ENCODE measurements at regions not wholly inside any gene's neighbourhood (a gene's known extent, or its start where the extent isn't known, plus 50 kb on each side); places are given as distances from the start of the nearest gene placed in this dataset.
A peak's percentile ranks its signal among the peaks of the same experiment; 100 is the strongest.

DNA sequence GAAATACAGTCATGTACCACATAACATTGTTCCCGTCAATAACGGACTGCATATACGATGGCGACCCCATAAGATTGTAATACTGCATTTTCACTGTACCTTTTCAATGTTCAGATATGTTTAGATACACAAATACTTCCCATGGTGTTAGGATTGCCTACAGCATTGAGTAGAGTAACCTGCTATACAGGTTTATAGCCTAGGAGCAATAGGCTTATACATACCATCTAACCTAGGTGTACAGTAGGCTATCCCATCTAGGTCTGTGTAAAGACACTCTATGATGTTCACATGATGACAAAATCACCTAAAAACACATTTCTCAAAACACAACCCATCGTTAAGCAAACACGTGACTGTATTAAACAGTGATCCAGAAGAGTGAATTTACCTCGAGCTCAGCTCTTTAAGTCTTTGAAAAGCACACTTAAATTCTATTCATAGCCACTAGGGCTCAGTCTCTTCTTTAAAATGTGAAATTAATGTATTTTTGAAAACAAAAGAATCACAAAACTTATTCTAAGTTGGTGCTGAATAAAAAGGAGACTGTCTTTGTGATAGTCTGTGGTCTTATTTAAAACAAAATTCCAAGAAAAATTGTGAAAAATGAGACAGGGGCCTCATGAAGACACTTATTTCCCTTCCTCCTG lies 239.1 kb upstream of the ARID2 start:
- no peak for TF ChIP-seq GATA3 (IDR thresholded peaks at IDR 0.05; ENCODE audit: low read depth, low read length)
- no peak for TF ChIP-seq GATA2 (IDR thresholded peaks at IDR 0.05; ENCODE audit: low read depth, low read length)

DNA sequence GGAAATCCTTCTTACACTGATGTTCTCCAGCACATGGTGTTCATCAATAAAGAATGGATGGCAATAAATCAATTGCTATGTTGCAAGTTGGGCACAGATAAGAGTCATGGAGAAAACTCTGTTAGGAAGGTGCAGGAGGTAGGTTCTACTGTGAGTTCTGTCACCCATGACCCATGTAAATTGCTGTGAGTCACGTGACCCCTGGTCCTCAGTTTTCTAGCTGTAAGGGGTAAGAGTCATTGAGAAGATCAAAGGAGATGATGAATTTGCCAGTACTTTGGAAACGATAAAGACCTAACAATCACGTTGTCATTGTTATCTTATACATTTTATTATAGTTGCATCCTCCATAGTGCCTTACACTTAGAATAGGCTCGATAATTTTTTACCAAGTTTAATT lies 235.2 kb upstream of the ARID2 start:
- TF ChIP-seq GATA2 (IDR thresholded peaks at IDR 0.05; ENCODE audit: low read depth, low read length) = no peak
- no peak for TF ChIP-seq GATA3 (IDR thresholded peaks at IDR 0.05; ENCODE audit: low read depth, low read length)

DNA sequence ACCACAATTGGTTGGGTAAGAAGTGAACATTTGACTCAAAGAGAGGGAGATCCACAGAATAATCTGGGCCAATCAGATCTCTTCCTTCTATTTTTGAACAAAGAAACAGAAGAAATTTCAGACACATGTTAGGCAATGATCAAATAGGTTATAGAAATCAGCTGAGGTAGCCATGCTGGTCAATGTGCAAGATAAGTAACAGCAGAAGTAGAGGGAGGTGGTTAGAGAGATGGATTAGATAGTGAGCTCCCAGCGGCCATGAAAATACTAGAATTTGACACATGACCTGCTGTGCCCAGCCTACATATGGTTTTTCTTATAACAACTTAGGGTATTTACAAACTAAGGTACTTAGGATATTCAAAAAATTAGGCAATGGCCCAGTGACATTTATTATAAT lies 230.9 kb upstream of the ARID2 start:
- TF ChIP-seq GATA3 (IDR thresholded peaks at IDR 0.05; ENCODE audit: low read depth, low read length) = no peak
- no peak for TF ChIP-seq GATA2 (IDR thresholded peaks at IDR 0.05; ENCODE audit: low read depth, low read length)

DNA sequence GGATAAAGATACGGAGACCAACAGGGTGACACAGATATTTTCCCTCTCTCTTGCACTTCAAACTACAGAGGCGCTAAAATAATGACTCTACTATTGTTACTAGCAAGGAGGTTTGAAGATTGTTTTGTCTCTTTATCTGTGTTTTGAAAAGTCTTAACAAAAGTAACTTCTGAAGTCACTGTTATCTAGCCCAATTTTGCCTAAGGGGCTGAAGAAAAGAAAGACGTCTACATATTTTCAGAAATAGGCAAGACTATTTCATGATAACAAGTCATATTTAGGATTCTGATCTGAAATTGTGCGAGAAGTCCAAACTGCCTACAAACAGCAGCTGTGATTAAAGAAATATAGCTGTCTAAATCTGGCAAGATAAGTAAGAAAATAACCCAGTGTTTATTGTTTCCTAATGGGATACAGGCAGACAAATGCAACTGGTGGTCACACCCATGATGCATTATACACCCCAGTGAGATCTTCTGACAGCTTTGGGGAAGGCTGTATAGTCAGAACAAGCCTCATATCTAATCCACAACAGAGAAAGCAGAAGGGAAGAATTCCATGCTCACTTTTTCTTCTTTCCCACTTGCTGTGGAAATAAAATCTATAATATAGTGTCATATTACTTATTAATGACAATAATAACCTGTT lies 226.9 kb upstream of the ARID2 start:
- no peak for TF ChIP-seq GATA2 (IDR thresholded peaks at IDR 0.05; ENCODE audit: low read depth, low read length)

DNA sequence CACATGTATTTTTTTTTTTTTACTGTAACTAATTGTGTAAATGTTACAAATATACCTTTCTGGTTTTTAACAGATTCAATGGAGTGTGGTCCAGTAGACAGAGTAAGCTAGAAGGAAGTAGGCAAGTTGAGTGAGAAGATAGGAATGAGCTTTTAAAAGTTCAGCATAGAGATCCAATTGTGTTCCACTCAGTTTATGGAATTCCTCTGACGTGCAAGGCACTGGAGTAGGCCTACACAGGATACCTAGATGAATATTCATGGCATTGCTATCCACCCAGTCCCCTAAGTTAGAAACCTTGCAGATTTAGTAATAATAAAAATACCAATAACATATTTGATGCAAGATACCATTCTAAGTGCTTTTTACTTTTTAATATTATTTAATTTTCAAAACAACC lies 225.6 kb upstream of the ARID2 start:
- no peak for TF ChIP-seq GATA2 (IDR thresholded peaks at IDR 0.05; ENCODE audit: low read depth, low read length)
- no peak for TF ChIP-seq GATA3 (IDR thresholded peaks at IDR 0.05; ENCODE audit: low read depth, low read length)

DNA sequence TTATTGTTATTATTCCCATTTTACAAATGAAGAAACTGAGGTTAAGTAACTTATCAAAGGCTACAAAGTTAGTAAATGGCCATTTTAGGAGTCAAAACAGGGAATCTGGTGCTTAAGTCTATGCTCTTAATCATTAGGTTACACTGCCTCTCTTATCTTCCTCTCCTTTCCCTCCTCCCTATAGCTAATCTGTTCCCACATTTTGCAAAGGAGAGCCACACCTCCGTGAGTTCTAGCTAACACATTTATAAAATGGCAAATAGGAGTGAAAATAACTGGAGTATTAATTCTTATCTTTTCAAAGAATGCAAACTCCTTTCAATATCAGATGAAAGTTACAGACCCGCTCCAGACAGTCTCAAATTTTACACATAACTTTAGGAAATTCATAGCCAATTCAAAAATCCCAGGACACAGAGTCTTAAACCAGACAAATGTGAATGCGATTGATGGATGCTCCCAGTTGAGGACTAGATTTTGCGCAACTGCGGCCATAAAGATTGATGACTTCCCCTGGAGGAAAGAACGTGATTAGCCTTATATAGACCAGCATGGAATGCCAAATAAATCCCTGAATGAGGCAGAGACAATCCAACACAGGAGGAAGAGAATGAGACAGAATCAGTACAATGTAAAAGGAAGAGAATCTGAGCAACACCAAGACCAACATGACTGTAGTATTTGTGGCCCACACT lies 225.0 kb upstream of the ARID2 start:
- TF ChIP-seq GATA3 (IDR thresholded peaks at IDR 0.05; ENCODE audit: low read depth, low read length) (no peak), GATA2 (IDR thresholded peaks at IDR 0.05; ENCODE audit: low read depth, low read length) (no peak)

DNA sequence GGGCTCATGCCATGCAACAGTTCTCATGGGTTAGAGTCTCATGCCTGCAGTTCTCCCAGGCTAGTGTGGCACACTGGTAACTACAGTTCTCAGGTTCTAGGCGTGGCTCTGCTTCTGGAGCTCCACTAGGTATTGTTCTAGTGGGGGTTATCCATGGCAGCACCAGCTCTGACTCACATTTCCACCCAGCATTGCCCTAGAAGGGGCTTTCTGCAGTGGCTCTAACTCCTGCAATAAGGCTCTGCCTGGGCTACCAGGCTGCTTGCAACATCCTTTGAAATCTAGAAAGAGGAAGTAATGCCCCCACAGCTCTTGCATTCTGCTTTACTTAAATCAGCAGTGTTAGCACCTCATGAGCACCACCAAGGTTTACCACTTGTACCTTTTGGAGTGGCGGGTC lies 220.3 kb upstream of the ARID2 start:
- TF ChIP-seq GATA3 (IDR thresholded peaks at IDR 0.05; ENCODE audit: low read depth, low read length) (no peak), GATA2 (IDR thresholded peaks at IDR 0.05; ENCODE audit: low read depth, low read length) (no peak)

DNA sequence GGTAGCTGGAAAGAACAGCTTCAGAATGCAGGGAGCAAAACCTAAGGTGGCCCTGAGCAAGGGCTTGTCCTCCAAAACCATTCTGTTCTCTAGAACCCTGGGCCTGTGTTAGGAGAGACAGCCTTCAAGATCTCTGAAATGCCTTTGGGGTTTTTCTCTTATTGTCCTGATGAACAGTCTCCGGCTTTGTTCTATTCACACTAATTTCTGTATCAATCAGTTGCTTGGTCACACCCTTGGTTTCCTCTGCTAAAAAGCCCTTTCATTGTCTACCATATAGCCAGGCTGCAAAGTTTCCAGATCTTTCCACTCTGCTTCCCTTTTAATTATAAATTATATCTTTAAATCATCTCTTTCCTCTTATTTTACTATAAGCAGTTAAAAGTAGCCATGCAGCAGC lies 219.9 kb upstream of the ARID2 start:
- TF ChIP-seq GATA2 (IDR thresholded peaks at IDR 0.05; ENCODE audit: low read depth, low read length) (no peak), GATA3 (IDR thresholded peaks at IDR 0.05; ENCODE audit: low read depth, low read length) (no peak)

DNA sequence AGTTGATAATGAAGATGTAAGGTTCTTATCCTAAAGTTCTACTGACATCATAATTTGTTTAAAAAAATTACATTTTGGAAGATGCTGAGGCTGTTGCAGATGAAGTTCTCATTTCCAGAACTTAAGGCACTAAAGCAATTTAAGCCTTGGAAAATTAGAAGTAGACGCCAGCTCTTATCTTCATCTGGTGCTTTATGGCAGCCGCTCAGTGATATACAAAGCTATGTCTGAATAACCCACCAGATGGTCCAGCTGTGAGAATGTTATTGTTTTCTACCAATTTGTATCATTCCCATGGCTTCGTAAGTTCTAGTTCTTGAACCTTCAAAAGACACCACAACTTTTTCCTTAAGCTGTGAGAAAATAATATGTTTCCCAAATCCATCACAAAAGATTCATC lies 212.1 kb upstream of the ARID2 start:
- TF ChIP-seq GATA3 (IDR thresholded peaks at IDR 0.05; ENCODE audit: low read depth, low read length) = peak; percentile 38; the same call in 1 of the 2 replicates
- peak; percentile 68; the same call in 1 of the 2 replicates for TF ChIP-seq GATA2 (IDR thresholded peaks at IDR 0.05; ENCODE audit: low read depth, low read length)

DNA sequence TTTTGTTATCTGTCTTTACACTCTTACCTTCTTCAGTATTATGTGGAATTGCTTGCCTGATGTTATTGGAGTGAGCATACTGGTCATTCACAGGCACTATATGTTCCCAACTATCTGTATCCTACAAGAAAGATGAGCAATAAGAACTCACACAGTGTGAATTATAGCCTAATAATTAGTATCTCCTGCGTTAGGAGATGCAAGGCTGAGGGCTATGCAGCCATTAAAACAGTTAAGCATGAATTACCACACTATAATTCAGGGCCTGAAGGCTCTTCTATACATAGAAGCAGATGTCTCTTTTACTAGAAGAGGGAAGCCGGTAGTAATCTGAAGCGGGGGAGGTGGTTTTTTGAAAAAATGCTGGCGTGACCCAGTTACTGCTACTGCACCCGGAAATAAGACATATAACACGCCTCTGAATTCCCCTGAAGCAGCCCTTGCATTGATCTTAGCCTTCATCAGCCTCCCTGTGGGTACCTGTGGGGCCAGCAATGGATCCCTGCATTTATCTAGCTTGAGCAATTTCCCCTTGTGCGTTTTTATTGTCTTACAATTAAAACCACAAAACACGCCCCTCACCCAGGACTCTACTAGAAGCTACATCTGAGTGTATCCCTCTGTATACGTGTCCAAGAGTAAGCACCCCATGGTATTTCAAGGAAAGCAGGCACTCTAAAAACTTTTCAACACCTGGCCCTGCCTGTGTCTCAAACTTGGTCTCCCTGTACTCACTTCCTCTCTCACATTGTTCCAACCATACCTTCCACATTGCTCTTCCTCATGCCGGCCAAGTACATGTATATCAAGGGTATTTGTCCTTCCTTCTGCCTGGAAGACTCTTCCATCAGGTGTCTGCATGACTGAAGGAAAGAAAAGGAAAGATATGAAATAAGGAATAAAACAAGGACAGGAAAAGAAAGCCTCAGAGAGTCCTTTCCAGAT lies 210.9 kb upstream of the ARID2 start:
- TF ChIP-seq GATA3 (IDR thresholded peaks at IDR 0.05; ENCODE audit: low read depth, low read length) (no peak), GATA2 (IDR thresholded peaks at IDR 0.05; ENCODE audit: low read depth, low read length) (no peak)

DNA sequence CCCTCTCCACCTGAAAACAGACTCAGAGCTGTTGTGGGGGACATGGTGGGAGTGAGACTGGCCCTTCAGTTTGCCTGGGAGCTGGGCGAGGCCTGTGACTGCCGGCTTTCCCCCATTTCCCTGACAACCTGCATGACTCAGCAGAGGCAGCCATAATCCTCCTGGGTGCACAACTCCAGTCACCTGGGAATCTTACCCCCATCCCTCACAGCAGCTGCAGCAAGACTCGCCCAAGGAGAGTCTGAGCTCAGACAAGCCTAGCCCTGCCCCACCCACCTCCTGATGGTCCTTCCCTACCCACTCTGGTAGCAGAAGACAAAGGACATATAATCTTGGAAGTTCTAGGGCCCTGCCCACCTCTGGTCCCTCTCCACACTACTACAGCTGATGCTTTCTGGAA lies 207.3 kb upstream of the ARID2 start:
- TF ChIP-seq GATA3 (IDR thresholded peaks at IDR 0.05; ENCODE audit: low read depth, low read length) (no peak), GATA2 (IDR thresholded peaks at IDR 0.05; ENCODE audit: low read depth, low read length) (no peak)

DNA sequence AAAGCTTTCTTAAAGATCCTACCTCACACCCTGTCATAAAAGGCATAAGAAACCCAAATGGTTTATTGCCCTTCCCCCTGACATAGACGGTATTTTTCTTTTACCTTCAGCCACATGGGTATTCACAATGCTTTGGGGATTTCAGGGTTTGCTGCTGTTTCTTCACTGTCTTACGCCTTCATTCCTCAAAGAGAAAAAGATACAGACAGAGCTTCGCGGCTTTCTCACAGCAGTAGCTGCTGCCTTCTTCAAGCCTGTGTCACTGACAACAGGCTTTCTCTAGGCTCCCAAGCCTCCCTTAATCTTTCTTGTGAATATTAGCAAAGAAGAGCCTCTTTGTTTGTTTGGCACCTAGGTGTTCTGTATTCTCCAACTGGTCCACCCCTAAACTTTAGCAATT lies 197.4 kb upstream of the ARID2 start:
- TF ChIP-seq GATA3 (IDR thresholded peaks at IDR 0.05; ENCODE audit: low read depth, low read length) (no peak), GATA2 (IDR thresholded peaks at IDR 0.05; ENCODE audit: low read depth, low read length) (no peak)

DNA sequence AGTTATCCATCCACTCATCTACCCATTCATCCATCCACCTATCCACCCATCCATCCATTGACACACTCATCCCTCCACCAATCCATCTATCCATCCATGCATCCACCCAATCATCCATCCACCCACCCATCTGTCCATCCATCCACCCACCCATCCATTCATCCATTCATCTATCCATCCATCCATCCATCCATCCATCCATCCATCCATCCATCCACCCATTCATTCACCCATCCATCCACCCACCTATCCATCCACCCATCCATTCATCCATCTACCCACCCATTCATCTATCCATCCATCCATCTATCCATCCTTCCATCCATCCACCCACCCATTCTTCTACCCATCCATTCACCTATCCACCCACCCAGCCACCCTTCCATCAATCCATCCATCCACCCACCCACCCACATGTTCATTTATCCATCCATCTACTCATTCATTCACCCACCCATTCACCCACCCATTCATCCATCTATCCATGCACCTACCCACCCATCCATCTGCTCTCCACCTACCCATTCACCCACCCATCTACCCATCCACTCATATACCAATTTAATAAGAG lies 193.8 kb upstream of the ARID2 start:
- no peak for TF ChIP-seq GATA2 (IDR thresholded peaks at IDR 0.05; ENCODE audit: low read depth, low read length)
- TF ChIP-seq GATA3 (IDR thresholded peaks at IDR 0.05; ENCODE audit: low read depth, low read length) = no peak

DNA sequence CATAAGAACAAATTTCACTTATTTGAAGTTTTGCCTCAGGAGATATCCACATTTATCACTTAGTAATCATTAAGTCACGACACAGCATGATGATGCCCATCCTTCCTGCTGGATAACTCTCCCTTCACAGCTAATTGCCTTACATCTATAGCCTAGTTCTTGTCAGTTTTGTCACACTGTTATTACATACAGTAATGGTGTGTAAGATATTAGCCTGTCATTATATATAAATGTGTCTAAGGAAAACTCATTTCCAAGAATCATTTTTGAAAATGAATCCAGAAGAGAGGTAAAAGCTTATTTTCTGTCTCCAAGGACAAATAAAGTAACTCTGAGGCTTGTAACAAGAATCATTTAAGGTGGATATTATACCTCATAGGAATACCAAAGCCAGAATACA lies 193.2 kb upstream of the ARID2 start:
- no peak for TF ChIP-seq GATA2 (IDR thresholded peaks at IDR 0.05; ENCODE audit: low read depth, low read length)
- no peak for TF ChIP-seq GATA3 (IDR thresholded peaks at IDR 0.05; ENCODE audit: low read depth, low read length)
